K562 (cell line): ENCODE measurements at regions not wholly inside any gene's neighbourhood (a gene's known extent, or its start where the extent isn't known, plus 50 kb on each side); places are given as distances from the start of the nearest gene placed in this dataset.

Experiments
- ATAC-seq: fragments of 200-7000 bp; cut with Tn5 transposase; 3 replicates; pipeline ENCODE4 v1.9.1; 2020; ENCODE audit warnings: moderate library complexity
- BruUV-seq: library from RNA; stranded (reverse); fragments of 400-500 nt; replicated peaks from 2 replicates; lab custom pipeline; 2021; lab: Mats Ljungman, UMichigan
- CTCF ChIA-PET: fragments of 300-600 bp; formaldehyde crosslinking; extraction: SDS; loops from one replicate; lab custom pipeline; 2021; ENCODE audit warnings: low intra/inter-chr PET ratio; lab: Yijun Ruan, JAX
- POLR2A ChIA-PET: fragments of 300-600, 350-650 bp; sonication (Branson Sonifier 250); formaldehyde crosslinking; extraction: SDS; loops from one replicate; lab custom pipeline; 2021; ENCODE audit warnings: antibody characterized with exemption, inconsistent platforms; lab: Yijun Ruan, JAX
- DNase-seq, 4 experiments: peaks; one replicate each; pipeline versions ENCODE4 v3.0.0 to v3.0.0-alpha.2; 2011 to 2018; ENCODE audit warnings: low spot score in 3 of 4, mixed read lengths in 3 of 4; ENCODE audit errors: extremely low read depth in 1 of 4
- FAIRE-seq: peaks from 2 replicates; lab custom pipeline; 2011; peaks lifted over from hg19 to GRCh38; lab: Jason Lieb, UNC
- H2AFZ ChIP-seq: 2 replicates; pipeline ENCODE4 v1.6.0; 2011; ENCODE audit warnings: low read depth, low read length, control low read depth, inconsistent platforms
- H3K27ac ChIP-seq: fragments of 200-600 bp; 3 replicates; pipeline ENCODE4 v1.8.0; 2011; ENCODE audit warnings: low read depth, mild to moderate bottlenecking, control low read depth, inconsistent platforms, low read length, moderate library complexity, mixed read lengths; ENCODE audit errors: extremely low read depth
- H3K27me3 ChIP-seq, 2 experiments: fragments of 300-600 bp in 1 of 2; 2 replicates in 1 of 2; 3 replicates in 1 of 2; pipeline versions ENCODE4 v1.6.0 to v1.8.0; 2011; ENCODE audit warnings: inconsistent platforms in 2 of 2, low read length in 2 of 2, mild to moderate bottlenecking in 1 of 2, mixed read lengths in 1 of 2, moderate library complexity in 1 of 2; ENCODE audit not compliant: control insufficient read depth in 2 of 2, insufficient read depth in 2 of 2
- H3K36me3 ChIP-seq: fragments of 300-600 bp; 3 replicates; pipeline ENCODE4 v1.8.0; 2011; ENCODE audit warnings: mild to moderate bottlenecking, low read length, inconsistent platforms; ENCODE audit not compliant: control insufficient read depth, insufficient read depth
- H3K4me1 ChIP-seq, 2 experiments: fragments of 200-600 bp in 1 of 2; replicated peaks in 1 of 2; 2 replicates in 1 of 2; 3 replicates in 1 of 2; pipeline versions ENCODE4 v1.5.1 to v1.8.0; 2011; ENCODE audit warnings: inconsistent platforms in 2 of 2, low read length in 2 of 2, mild to moderate bottlenecking in 1 of 2, mixed read lengths in 1 of 2, moderate library complexity in 1 of 2; ENCODE audit not compliant: control insufficient read depth in 2 of 2, insufficient read depth in 2 of 2
- H3K4me2 ChIP-seq: 2 replicates; pipeline ENCODE4 v1.6.1; 2011; ENCODE audit warnings: low read length, control low read depth, inconsistent platforms, mixed read lengths; ENCODE audit not compliant: insufficient read depth
- H3K4me3 ChIP-seq: fragments of 200-600 bp; sonication (generic), shearing (Covaris generic); 2 replicates; pipeline ENCODE4 v1.5.1; 2016; ENCODE audit warnings: control low read depth, inconsistent platforms
- H3K79me2 ChIP-seq: fragments of 200-600 bp; 3 replicates; pipeline ENCODE4 v1.8.0; 2011; ENCODE audit warnings: low read length, inconsistent platforms; ENCODE audit not compliant: control insufficient read depth, insufficient read depth
- H3K9ac ChIP-seq, 2 experiments: 2 replicates each; pipeline versions ENCODE4 v1.6.0 to v1.6.1; 2011; ENCODE audit warnings: low read depth in 2 of 2, low read length in 2 of 2, control low read depth in 1 of 2, inconsistent platforms in 1 of 2, mild to moderate bottlenecking in 1 of 2, mixed read lengths in 1 of 2; ENCODE audit not compliant: insufficient read depth in 1 of 2
- H3K9me1 ChIP-seq: one replicate; pipeline ENCODE4 v1.6.0; 2011; ENCODE audit warnings: inconsistent platforms, mild to moderate bottlenecking, low read length, moderate library complexity; ENCODE audit not compliant: control insufficient read depth, insufficient read depth
- H3K9me3 ChIP-seq: replicated peaks from 2 replicates; pipeline ENCODE4 v1.5.1; 2011; ENCODE audit warnings: low read depth, low read length, inconsistent platforms; ENCODE audit not compliant: control insufficient read depth, insufficient read depth
- H4K20me1 ChIP-seq: replicated peaks from 2 replicates; pipeline ENCODE4 v1.6.1; 2011; ENCODE audit warnings: low read length, inconsistent platforms, mixed read lengths; ENCODE audit not compliant: control insufficient read depth, insufficient read depth
- BCOR ChIP-seq: fragments of 450-650 bp; IDR thresholded peaks from 2 replicates; pipeline ENCODE4 v1.6.1; 2016
- CEBPG ChIP-seq, 3 experiments: fragments of 200-800 bp in 1 of 3; sonication (Bioruptor generic) in 1 of 3; sonication (generic) in 1 of 3; formaldehyde crosslinking in 1 of 3; IDR thresholded peaks in 2 of 3; conservative IDR thresholded peaks in 1 of 3; 2 replicates each; pipeline versions ENCODE4 v1.6.1 to v1.8.0; 2016 to 2022; ENCODE audit warnings: missing compliant biosample characterization in 2 of 3, missing genetic modification characterization in 2 of 3, mild to moderate bottlenecking in 1 of 3, missing genetic modification reagents in 1 of 3
- ESRRA ChIP-seq: fragments of 450-650 bp; IDR thresholded peaks from 2 replicates; pipeline ENCODE4 v1.6.1; 2014; ENCODE audit warnings: low read depth, mild to moderate bottlenecking, moderate library complexity, borderline replicate concordance
- MECOM ChIP-seq: fragments of 250-450 bp; sonication (Bioruptor Pico); IDR thresholded peaks from 2 replicates; pipeline ENCODE4 v1.8.0; 2022; ENCODE audit warnings: inconsistent platforms
- SAFB ChIP-seq: fragments of 200-400 bp; formaldehyde crosslinking; IDR thresholded peaks from 2 replicates; pipeline ENCODE4 v1.6.1; 2017; ENCODE audit warnings: low read depth, low read length, borderline replicate concordance
- ZBTB1 ChIP-seq: sonication (generic); formaldehyde crosslinking; IDR thresholded peaks from 2 replicates; pipeline ENCODE4 v1.8.1; 2023; ENCODE audit warnings: missing genetic modification reagents, low read depth, mild to moderate bottlenecking, borderline replicate concordance
- ZNF75A ChIP-seq: fragments of 450-650 bp; formaldehyde crosslinking; IDR thresholded peaks from 2 replicates; pipeline ENCODE4 v1.4.0; 2020; ENCODE audit warnings: mild to moderate bottlenecking
- WGBS: fragments of 100-300 bp; shearing (Covaris generic); methylation state at CpG from one replicate; pipeline ENCODE4 v1.1.6; 2016; ENCODE audit warnings: low coverage, mixed read lengths; ENCODE audit not compliant: insufficient coverage; ENCODE audit errors: missing lambda C conversion rate; 5-methylcytosine and 5-hydroxymethylcytosine counted together
- in situ Hi-C: fragments of 300-500 bp; cut with MboI; formaldehyde crosslinking; loops from 4 replicates; pipeline ENCODE4 v1.15.0; 2018; ENCODE audit warnings: inconsistent platforms, mixed read lengths
- intact Hi-C: fragments of 100-400 bp; cut with micrococcal nuclease; formaldehyde crosslinking; loops from 2 replicates; pipeline ENCODE4 v1.14.2; 2022
- TF ChIP-seq, protein P1 (sequence below): fragments of 250-450 bp; sonication (Bioruptor Pico); IDR thresholded peaks from 2 replicates; pipeline ENCODE4 v1.4.0; 2020
- TF ChIP-seq, protein P2 (sequence below): fragments of 450-650 bp; conservative IDR thresholded peaks from 2 replicates; pipeline ENCODE4 v1.6.1; 2016; ENCODE audit warnings: missing genetic modification characterization, low read depth, mild to moderate bottlenecking, control low read depth, missing compliant biosample characterization

DNA sequence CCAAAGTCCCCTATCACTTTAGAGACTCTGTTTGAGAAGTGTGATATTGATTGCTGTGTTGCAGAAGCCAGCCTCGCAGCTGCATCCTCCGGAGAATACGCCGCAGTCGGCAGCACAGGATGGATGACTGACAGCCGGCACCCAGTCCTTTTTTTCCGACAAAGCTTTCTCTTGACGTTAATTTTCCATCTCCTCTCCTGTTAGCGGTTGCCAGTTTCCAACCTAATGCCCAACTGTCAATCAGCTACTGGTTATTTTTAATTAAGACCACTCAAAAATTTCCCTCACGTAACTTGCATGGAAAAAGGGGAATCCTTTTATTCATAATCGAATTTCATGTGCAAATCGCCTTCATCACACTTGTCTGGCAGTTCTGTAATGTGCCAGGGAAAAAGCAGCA lies 953.9 kb downstream of the CDH11 start:
- no peak for FAIRE-seq
- H3K4me2 ChIP-seq, result no peak overlapping the region
- intact Hi-C loops, result no loop called here

DNA sequence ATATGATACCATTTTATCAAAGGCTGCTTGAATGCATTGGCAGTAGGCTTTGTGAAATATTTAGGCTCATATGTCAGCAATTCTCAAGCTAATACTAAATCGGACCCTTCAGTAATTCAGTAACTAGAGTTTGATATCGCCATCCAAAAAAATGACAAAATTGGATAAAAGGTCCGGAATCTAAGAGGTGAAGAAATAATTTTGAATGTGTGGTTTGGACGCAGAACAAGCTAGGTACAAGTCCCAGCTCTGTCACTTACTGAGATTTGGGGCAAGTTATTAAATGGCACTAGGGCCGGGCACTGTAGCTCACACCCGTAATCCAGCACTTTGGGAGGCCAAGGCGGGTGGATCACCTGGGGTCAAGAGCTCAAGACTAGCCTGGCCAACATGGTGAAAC lies 956.5 kb downstream of the CDH11 start:
- WGBS, result 0% methylated on average over 7 of the region's 7 CpGs
- ATAC-seq, result no peak
- no TSS peak for BruUV-seq
- no peak overlapping the region for H3K27ac ChIP-seq
- H3K79me2 ChIP-seq, result no peaks in the 10 kb centered on the region
- H3K9me1 ChIP-seq, result no peaks in the 10 kb centered on the region
- H4K20me1 ChIP-seq, result no peaks in the 10 kb centered on the region
- no peak overlapping the region for H3K4me3 ChIP-seq
- H3K9me3 ChIP-seq, result no peaks in the 10 kb centered on the region
- DNase-seq, result no peak
- no peak overlapping the region for H3K4me2 ChIP-seq
- ChIA-PET CTCF (no interaction called here), POLR2A (no interaction called here)
- intact Hi-C loops (no loop called here), in situ Hi-C loops (no loop called here)
- no peaks in the 10 kb centered on the region for H3K4me1 ChIP-seq
- H3K36me3 ChIP-seq, result no peaks in the 10 kb centered on the region
- no peak overlapping the region for H2AFZ ChIP-seq
- no peak overlapping the region for H3K9ac ChIP-seq
- FAIRE-seq, result no peak
- H3K27me3 ChIP-seq, result no peaks in the 10 kb centered on the region
- TF ChIP-seq ESRRA, result no peak
- no peak for TF ChIP-seq ZBTB1 (CRISPR knock-in tag)
- TF ChIP-seq CEBPG (CRISPR knock-in tag; IDR thresholded peaks at IDR 0.05), result no peak
- no peak for TF ChIP-seq CEBPG (tag; conservative IDR thresholded peaks at IDR 0.05 in 1 of 2, IDR thresholded peaks at IDR 0.05 in 1 of 2)
- TF ChIP-seq, protein P1, sequence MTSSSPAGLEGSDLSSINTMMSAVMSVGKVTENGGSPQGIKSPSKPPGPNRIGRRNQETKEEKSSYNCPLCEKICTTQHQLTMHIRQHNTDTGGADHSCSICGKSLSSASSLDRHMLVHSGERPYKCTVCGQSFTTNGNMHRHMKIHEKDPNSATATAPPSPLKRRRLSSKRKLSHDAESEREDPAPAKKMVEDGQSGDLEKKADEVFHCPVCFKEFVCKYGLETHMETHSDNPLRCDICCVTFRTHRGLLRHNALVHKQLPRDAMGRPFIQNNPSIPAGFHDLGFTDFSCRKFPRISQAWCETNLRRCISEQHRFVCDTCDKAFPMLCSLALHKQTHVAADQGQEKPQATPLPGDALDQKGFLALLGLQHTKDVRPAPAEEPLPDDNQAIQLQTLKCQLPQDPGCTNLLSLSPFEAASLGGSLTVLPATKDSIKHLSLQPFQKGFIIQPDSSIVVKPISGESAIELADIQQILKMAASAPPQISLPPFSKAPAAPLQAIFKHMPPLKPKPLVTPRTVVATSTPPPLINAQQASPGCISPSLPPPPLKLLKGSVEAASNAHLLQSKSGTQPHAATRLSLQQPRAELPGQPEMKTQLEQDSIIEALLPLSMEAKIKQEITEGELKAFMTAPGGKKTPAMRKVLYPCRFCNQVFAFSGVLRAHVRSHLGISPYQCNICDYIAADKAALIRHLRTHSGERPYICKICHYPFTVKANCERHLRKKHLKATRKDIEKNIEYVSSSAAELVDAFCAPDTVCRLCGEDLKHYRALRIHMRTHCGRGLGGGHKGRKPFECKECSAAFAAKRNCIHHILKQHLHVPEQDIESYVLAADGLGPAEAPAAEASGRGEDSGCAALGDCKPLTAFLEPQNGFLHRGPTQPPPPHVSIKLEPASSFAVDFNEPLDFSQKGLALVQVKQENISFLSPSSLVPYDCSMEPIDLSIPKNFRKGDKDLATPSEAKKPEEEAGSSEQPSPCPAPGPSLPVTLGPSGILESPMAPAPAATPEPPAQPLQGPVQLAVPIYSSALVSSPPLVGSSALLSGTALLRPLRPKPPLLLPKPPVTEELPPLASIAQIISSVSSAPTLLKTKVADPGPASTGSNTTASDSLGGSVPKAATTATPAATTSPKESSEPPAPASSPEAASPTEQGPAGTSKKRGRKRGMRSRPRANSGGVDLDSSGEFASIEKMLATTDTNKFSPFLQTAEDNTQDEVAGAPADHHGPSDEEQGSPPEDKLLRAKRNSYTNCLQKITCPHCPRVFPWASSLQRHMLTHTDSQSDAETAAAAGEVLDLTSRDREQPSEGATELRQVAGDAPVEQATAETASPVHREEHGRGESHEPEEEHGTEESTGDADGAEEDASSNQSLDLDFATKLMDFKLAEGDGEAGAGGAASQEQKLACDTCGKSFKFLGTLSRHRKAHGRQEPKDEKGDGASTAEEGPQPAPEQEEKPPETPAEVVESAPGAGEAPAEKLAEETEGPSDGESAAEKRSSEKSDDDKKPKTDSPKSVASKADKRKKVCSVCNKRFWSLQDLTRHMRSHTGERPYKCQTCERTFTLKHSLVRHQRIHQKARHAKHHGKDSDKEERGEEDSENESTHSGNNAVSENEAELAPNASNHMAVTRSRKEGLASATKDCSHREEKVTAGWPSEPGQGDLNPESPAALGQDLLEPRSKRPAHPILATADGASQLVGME (CRISPR knock-in tag), result no peak
- TF ChIP-seq ZNF75A (CRISPR knock-in tag), result no peak
- no peak for TF ChIP-seq MECOM (CRISPR knock-in tag)
- TF ChIP-seq, protein P2, sequence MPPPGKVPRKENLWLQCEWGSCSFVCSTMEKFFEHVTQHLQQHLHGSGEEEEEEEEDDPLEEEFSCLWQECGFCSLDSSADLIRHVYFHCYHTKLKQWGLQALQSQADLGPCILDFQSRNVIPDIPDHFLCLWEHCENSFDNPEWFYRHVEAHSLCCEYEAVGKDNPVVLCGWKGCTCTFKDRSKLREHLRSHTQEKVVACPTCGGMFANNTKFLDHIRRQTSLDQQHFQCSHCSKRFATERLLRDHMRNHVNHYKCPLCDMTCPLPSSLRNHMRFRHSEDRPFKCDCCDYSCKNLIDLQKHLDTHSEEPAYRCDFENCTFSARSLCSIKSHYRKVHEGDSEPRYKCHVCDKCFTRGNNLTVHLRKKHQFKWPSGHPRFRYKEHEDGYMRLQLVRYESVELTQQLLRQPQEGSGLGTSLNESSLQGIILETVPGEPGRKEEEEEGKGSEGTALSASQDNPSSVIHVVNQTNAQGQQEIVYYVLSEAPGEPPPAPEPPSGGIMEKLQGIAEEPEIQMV, result no peak

More for the DNA sequence above, 953.9 kb downstream of the CDH11 start:
- Histone ChIP-seq H3K36me3 (no peaks in the 10 kb centered on the region), H3K9me3 (no peaks in the 10 kb centered on the region), H2AFZ (no peak overlapping the region), H3K27ac (no peak overlapping the region), H3K4me3 (no peak overlapping the region), H3K4me1 (no peaks in the 10 kb centered on the region), H3K9ac (no peak overlapping the region), H4K20me1 (no peaks in the 10 kb centered on the region), H3K9me1 (no peaks in the 10 kb centered on the region), H3K27me3 (no peaks in the 10 kb centered on the region), H3K79me2 (no peaks in the 10 kb centered on the region)
- ChIA-PET POLR2A (interaction anchor here (0.7 kb wide), 1 partner anchor 221 kb away, joined by 3 read pairs; no protein-coding TSS in a partner anchor), CTCF (no interaction called here)
- TF ChIP-seq SAFB (no peak), BCOR (no peak)
- ATAC-seq, result no peak
- no peak for DNase-seq
- WGBS, result 10% methylated on average over 12 of the region's 12 CpGs
- in situ Hi-C loops, result no loop called here
- BruUV-seq, result no TSS peak
